Neural crest cell (in vitro differentiated cells): ENCODE measurements at regions not wholly inside any gene's neighbourhood (a gene's known extent, or its start where the extent isn't known, plus 50 kb on each side); places are given as distances from the start of the nearest gene placed in this dataset.

Experiments
- DNase-seq: peaks from one replicate; pipeline ENCODE4 v3.0.0; 2021; ENCODE audit warnings: low read depth, mixed read lengths, low spot score
- H3K27ac Mint-ChIP-seq: one replicate; pipeline ENCODE4 v1.8.0; 2021; ENCODE audit warnings: mild to moderate bottlenecking, mixed read lengths; ENCODE audit not compliant: unreplicated experiment
- H3K27me3 Mint-ChIP-seq: 2 replicates; pipeline ENCODE4 v1.8.0; 2021; ENCODE audit warnings: low read depth, mild to moderate bottlenecking, mixed read lengths
- H3K36me3 Mint-ChIP-seq: 2 replicates; pipeline ENCODE4 v1.8.0; 2021; ENCODE audit warnings: low read depth, mild to moderate bottlenecking, mixed read lengths
- H3K4me1 Mint-ChIP-seq: 2 replicates; pipeline ENCODE4 v1.8.0; 2021; ENCODE audit warnings: mixed read lengths
- H3K4me3 Mint-ChIP-seq: one replicate; pipeline ENCODE4 v1.8.0; 2021; ENCODE audit warnings: mild to moderate bottlenecking, mixed read lengths
- H3K9me3 Mint-ChIP-seq: 2 replicates; pipeline ENCODE4 v1.8.0; 2021; ENCODE audit warnings: mixed read lengths
- TF ChIP-seq, protein P1 (sequence below): fragments of 200-600 bp; sonication (generic); conservative IDR thresholded peaks from 2 replicates; pipeline ENCODE4 v1.5.0; 2021; ENCODE audit warnings: antibody characterized with exemption, mild to moderate bottlenecking

GRCh38 chr7:16233517-16233916 is 187.8 kb downstream of the CRPPA start:
- TF ChIP-seq, protein P1, sequence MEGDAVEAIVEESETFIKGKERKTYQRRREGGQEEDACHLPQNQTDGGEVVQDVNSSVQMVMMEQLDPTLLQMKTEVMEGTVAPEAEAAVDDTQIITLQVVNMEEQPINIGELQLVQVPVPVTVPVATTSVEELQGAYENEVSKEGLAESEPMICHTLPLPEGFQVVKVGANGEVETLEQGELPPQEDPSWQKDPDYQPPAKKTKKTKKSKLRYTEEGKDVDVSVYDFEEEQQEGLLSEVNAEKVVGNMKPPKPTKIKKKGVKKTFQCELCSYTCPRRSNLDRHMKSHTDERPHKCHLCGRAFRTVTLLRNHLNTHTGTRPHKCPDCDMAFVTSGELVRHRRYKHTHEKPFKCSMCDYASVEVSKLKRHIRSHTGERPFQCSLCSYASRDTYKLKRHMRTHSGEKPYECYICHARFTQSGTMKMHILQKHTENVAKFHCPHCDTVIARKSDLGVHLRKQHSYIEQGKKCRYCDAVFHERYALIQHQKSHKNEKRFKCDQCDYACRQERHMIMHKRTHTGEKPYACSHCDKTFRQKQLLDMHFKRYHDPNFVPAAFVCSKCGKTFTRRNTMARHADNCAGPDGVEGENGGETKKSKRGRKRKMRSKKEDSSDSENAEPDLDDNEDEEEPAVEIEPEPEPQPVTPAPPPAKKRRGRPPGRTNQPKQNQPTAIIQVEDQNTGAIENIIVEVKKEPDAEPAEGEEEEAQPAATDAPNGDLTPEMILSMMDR: no peak
- no peaks in the 10 kb centered on the region for H3K27me3 Mint-ChIP-seq
- H3K9me3 Mint-ChIP-seq: peaks cover 16% of the 10 kb centered on the region
- H3K27ac Mint-ChIP-seq: no peak overlapping the region
- H3K4me3 Mint-ChIP-seq: no peak overlapping the region
- H3K4me1 Mint-ChIP-seq: no peaks in the 10 kb centered on the region
- H3K36me3 Mint-ChIP-seq: peaks cover 11% of the 10 kb centered on the region
- DNase-seq: no peak

DNA sequence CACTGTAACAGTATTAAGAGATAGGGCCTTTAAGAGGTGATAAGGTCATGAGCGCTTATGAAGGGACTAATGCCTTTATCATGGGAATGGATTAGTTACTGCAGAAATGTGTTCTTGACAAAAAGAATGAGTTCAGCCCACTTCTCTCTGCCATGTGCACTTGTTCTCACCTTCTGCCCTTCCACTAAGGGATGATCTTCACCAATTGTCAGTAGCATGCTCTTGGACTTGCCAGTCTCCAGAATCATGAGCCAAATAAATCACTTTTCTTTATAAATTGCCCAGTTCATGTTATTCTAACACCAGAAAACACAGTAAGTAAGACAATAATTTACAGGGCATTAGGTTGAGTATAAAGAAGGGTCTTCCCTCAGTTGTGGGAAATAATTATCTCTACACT is 189.1 kb downstream of the CRPPA start:
- Mint-ChIP-seq H3K4me3 (no peak overlapping the region), H3K4me1 (no peaks in the 10 kb centered on the region), H3K9me3 (peaks cover 16% of the 10 kb centered on the region), H3K36me3 (peaks cover 11% of the 10 kb centered on the region), H3K27me3 (no peaks in the 10 kb centered on the region), H3K27ac (no peak overlapping the region)
- DNase-seq: no peak
- TF ChIP-seq, protein P1: no peak

DNA sequence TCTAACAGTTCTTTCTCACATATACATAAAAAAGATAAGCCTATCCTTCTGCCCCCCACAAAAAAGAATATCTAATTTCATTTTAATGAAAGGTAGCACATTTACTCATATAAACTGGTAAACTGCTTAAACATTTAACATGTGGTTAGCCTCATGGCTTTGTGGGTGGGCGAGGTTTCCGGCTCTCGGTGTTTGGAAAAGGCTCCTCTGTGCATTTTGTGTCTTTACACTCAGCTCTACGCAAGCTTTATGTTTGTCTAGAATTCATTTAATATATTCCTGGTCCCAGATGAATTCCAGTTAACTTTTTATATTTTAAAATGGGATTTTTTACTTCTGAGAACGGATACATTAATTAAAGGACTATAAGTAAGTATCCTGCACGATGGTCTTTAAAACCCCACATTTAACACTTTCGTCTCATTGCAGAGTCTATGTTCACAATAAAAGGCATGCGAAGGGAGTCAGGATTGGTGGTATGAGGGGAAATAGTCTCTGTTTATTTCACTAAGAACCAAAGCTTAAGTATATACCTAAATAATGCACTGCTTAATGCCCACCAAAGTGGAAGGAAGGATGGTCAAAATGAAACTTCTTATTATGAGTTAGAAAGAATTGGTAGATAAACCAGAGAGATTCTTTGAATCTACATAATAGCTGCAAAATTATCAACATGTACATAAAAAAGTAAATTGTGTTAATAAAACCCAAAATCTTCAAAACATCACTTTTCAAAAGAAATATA is 197.2 kb downstream of the CRPPA start:
- DNase-seq: no peak
- no peaks in the 10 kb centered on the region for H3K27me3 Mint-ChIP-seq
- TF ChIP-seq, protein P1: no peak
- H3K9me3 Mint-ChIP-seq: no peaks in the 10 kb centered on the region
- H3K4me1 Mint-ChIP-seq: no peaks in the 10 kb centered on the region
- H3K36me3 Mint-ChIP-seq: no peaks in the 10 kb centered on the region
- peak overlapping the region; percentile 12 for H3K27ac Mint-ChIP-seq
- H3K4me3 Mint-ChIP-seq: no peak overlapping the region

- peaks cover 3% of the 10 kb centered on the region for H3K9me3 Mint-ChIP-seq
Measured at GRCh38 chr7:16212610-16213009, 208.7 kb downstream of the CRPPA start.

GRCh38 chr7:16212032-16212431 is 209.3 kb downstream of the CRPPA start:
- peaks cover 2% of the 10 kb centered on the region for H3K36me3 Mint-ChIP-seq
- DNase-seq: no peak
- H3K9me3 Mint-ChIP-seq: peaks cover 3% of the 10 kb centered on the region
- no peak overlapping the region for H3K4me3 Mint-ChIP-seq
- H3K27me3 Mint-ChIP-seq: no peaks in the 10 kb centered on the region
- TF ChIP-seq, protein P1: no peak
- peaks cover 3% of the 10 kb centered on the region for H3K4me1 Mint-ChIP-seq
- no peak overlapping the region for H3K27ac Mint-ChIP-seq

More at GRCh38 chr7:16212610-16213009, 208.7 kb downstream of the CRPPA start:
- H3K27ac Mint-ChIP-seq: no peak overlapping the region
- no peak for DNase-seq
- H3K4me1 Mint-ChIP-seq: peaks cover 3% of the 10 kb centered on the region
- no peak overlapping the region for H3K4me3 Mint-ChIP-seq
- H3K27me3 Mint-ChIP-seq: no peaks in the 10 kb centered on the region
- TF ChIP-seq, protein P1: no peak
- H3K36me3 Mint-ChIP-seq: peaks cover 2% of the 10 kb centered on the region
